ENCODE measurements at regions not wholly inside any gene's neighbourhood (a gene's known extent, or its start where the extent isn't known, plus 50 kb on each side); places are given as distances from the start of the nearest gene placed in this dataset.

DNA sequence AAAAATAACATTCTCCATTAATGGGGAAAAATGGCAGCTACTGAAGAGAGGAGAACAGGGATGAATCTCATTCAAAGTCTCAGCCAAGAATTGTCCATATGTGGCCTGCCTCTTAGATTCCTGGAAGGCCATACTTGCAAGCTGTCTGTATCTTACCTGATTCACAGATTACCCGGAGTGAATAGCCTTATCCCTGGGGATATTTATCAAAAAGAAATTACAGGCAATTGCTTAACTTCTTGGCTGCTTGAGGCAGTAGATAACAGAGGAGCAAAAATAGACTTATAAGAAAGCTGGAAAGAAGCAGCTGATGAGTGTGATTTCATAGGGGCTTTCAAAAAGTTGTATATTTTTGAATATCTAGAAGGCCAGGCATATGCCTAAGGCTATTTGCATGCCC lies 68.8 kb upstream of the PPP1R2C start:
- no peak for TF ChIP-seq POLR2A (IDR thresholded peaks at IDR 0.05; ENCODE audit: low read length)
- no peak for TF ChIP-seq GATA1 (IDR thresholded peaks at IDR 0.05; ENCODE audit: low read depth, low read length)

All from erythroblast (primary cell).